ENCODE measurements at regions not wholly inside any gene's neighbourhood (a gene's known extent, or its start where the extent isn't known, plus 50 kb on each side); places are given as distances from the start of the nearest gene placed in this dataset.

DNA sequence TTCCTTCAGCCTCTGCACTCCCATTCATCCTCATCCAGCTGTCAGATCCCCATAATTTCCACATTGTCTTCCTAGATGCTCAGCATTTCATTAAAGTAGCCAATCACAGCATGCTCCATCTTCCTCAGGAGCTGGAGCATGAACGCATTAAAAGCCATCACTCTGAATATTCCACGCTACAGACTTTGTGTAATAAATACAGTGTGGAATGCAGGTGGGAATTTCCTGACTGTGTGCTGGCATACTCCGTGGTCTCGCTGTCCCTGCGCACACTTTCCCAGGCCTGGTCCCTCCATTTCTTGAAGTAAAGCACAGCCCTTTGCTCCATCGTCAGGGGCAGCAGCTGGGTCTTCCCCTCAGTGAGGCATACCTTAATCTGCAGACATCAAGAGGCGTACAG lies 123.7 kb upstream of the NCK2 start:
- DNase-seq (ENCODE audit: low read depth), result no peak

DNA sequence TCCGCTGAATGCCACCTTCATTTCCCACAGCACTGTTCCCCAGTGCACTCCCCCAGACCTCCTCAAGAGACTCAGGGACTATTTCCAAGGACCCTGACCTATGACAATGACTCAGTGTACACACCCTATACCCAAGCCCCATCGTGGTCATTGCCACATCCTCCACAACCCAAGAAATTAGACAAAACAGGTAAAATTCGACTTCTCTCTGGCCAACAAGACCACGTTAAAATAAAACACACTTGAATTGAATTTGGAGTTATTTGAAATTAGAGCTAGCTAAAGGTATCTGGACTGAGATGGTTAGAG lies 126.4 kb upstream of the NCK2 start:
- DNase-seq (ENCODE audit: low read depth), result no peak

DNA sequence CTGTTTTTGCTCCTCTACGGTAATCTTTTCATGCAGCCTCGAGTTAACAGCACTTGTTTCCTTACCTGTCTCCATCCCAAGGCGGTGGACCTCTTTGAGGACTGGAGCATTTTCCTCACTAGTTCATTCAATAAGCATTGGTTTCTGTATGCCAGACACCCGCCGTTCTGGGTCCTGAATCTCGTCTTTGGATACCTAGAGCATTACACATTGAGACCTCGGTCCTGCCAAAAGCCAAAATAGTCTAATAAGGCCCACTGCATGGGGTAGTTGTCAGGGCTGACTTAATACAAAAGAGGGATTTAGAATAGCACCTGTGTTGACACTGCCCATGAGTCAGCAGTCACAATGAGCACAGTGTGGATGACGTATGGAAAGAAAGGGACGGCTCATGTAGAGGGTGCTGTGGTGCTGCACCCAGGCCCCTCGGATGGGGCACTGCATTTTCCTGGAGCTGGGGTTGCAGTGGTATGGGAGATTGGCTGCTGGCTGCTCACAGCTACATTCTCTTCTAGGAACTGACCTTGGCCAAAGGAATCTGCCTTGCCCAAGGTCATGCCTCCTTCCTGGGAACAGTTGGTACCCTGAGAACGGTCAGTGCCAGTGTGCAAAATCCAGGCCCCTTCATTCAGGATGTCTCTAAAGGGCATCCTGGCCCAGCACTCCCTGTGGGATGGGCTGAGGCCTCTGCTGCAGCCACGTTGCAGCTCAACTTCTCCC lies 126.9 kb upstream of the NCK2 start:
- no peak for DNase-seq (ENCODE audit: low read depth)

DNA sequence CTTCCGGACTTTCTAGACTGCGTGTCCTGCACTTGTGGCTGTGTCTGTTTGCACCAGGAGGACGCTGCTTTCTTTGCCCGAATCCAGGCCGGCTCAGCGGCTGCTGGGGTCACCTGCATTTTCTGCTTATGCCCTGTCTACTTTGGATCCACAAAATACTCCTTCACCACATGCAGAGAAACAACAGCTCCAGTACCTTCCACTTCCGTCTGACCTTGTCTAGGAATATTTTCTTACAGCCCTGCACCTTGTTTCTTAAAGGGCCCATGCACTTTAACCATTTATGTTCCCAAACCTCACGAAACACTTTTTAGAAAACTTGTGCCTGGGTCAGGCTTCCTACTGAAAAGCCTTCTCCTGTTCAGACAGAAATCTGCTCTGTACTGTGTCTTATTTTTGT lies 129.4 kb upstream of the NCK2 start:
- no peak for DNase-seq (ENCODE audit: low read depth)

DNA sequence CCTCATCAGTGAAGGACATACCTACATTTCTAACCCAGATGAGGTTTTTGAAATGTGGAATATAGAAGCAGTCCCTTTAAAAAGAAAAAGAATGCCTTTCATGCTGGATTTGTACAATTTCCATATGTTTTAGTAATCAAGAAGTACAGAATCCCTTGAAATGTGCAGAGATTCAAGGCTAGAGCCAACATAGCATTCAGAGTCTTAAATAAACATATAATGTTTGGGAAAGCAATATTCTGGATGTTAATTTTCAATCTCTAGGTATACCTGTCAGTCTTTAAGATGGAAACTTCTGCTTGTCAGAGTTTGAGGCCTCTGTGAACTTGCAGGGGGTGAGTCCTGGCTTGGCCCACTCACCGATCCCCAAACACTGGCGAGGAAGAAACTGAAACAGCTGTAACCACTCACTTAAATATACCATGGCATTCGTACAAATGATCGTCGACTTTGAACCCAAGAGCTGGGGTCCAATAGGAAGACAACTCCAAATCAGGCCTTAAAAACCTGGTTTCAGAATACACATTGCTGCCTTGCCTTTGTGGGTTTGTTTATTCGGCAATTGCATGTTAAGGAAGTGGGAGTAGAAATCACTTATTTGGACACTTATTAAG lies 132.8 kb upstream of the NCK2 start:
- no peak for DNase-seq (ENCODE audit: low read depth)

DNA sequence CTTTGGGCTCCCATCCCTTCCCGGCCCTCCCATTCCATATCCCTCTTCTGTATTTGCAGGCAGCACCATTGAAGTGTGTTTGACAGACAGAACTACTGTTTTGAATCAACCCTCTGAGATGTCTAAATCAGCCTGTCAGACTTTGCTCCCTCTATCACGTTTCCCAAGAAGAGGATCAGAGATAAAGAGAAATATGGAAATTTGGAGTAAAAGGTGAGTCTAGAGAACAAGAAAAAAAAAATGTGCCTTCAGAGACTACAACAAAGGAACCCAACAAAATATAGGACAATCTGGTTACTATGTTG lies 133.4 kb upstream of the NCK2 start:
- no peak for DNase-seq (ENCODE audit: low read depth)

DNA sequence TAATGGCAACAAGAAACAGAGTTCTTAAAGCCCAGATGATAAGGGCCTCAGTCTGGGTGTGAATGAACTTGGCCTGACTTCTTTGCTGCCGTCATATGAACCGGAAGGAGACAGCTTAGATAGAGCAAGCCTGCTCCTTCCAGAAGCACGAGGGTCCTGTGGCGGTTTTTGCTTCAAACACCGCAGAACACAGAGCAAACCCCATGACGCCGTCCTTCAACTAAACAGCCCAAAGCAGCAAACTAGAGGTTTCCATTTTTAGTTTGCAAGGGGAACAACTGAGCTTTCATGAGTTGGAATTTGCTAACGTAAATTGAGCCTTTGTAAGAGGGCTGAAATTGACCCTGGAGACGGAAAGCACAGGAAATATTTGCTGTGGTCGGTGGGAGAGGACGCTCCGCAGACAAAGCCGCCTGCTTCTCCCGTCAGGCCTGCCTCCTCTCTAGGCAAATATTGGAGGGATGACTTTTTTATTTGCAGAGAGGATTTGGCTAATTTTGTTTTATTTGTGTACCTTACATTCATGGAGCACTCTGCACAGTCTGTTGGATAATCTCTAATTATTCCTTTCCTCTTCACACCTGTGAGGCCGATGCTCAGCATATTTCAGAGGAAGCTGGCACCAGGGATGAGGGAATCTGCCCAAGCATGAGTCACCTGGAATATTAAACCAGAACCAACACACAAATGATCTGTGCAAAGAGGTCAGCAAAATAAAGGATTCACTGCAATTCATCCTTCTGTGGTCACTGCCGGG lies 134.0 kb upstream of the NCK2 start:
- DNase-seq (ENCODE audit: low read depth), result no peak

DNA sequence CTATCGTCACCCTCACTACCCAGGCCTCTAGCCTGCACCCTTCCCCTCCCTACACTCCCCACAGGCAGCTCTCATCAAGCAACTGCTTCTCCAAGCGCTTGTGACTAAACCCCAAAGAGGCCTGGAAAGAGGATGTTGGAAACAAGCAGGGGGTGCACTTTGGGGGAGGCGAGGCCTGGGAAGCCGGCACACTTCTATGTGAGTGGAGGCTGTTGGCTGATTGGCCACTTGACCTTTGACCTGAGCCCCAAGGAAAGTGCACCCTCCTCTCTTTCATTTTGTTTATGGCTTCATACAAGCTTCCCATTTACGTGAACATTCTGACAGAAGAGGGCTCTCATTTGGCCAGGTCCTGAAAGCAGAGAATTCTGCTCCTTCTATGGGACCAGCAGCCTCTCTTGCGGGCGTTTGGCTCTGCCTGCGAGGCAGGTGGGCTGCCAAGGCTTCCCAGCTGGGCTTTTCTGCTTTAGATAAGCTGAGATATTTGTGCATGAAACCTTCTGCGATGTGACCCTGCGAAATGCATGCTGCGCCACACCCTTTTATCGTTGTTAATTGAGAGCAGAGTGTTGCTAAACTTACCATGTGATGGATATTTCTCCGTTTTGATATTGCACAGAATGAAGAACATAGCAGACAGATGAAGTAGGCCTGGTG lies 134.8 kb upstream of the NCK2 start:
- DNase-seq (ENCODE audit: low read depth), result no peak

DNA sequence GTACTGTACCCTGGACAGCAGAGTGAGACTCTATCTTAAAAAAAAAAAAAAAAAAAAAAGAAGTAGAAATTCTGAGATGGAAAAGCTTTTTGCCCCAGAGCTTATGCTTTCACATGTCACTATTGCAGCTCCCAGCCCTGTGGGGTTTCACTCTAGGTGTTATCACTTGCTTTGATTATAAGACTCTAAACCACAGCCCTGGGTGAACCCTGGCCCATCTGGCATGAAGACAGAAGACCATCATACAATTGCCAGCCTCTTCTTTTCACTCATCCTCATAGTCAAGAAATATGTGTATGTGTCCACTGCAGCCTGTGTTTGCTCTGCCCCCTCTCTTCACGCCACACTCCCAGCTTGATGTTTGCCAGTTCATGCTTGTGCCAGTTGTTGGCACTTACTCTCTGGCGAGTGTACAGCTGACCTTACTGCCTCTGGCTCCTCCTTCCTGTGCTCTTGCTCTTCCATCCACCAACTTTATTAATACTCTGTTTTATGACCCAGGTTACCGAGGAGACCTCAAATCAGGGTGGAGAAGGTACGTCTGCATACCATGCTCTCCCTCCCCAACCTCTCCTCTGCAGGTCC lies 136.7 kb upstream of the NCK2 start:
- no peak for DNase-seq (ENCODE audit: low read depth)

DNA sequence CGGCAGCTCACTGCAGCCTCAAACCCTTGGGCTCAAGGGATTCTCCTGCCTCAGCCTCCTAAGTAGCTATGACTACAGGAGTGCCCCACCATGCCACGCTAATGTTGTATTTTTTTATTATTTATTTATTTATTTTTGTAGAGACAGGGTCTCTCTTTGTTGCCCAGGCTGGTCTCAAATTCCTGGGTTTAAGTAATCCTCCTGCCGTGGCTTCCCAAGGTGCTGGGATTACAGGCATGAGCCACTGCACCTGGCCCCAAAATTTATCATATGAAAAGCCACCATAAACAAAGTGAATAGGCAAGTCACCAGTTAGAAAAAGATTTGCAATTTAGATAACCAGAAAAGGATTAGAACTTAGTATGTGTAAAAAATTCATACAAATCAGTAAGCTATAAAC lies 138.6 kb upstream of the NCK2 start:
- no peak for DNase-seq (ENCODE audit: low read depth)

DNA sequence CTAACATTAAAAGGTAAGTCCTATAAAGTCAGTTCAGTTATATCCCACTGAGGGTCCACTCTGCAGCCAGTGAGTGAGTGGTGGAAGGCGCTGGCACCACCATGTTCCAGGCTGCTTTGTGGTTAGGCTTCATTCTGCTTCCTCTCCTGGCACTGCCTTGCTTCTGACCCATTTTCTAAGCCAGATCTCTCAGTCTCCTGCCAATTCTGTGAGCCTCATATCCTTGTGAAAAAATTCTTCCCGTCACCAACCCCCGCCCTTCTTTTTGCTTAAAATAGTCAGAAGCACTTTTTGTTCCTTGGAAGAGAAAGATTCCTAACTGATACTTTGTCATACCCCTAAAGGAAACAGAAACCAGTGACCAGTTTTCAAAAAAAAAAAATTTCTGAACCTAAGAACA lies 139.8 kb upstream of the NCK2 start:
- DNase-seq (ENCODE audit: low read depth), result peak; percentile 20

DNA sequence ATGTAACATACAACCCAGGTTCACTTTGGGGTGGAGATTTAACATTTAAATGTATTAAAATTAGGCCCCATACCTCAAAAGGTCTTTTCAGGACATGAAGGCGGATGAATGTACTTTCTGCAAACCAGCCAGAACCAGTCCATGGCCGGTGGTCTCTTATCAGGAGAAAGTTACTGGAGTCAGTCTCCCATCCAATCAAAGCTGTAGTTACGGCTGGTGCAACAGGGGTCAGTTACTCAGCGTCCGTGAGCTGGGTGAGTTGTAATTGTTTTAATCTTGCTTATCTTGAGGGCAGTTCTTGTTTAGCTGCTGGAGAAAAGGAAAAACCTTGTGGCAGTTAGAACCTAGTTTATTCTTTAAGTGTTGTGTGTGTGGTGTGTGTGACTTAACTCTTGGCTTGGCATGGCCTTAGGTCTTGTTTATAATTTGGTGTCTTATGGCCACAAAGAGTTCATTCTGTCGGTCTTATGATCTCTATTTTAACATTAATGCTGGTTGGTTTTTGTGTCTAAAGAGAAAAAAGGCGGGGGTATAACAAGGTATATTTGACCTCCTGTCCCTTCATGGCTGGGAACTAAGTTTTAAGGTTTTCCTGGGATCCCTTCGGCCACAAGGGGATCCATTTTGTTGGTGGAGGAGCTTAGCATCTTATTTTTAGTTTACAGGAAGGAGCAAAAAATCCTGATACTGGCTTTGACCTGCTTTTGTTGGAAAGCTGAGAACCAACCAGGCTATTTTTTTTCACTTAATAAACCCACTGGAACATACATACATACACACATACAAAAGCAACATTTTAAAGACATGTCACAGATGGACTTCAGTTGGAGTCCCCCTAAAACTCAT lies 143.5 kb upstream of the NCK2 start:
- DNase-seq (ENCODE audit: low read depth), result no peak

DNA sequence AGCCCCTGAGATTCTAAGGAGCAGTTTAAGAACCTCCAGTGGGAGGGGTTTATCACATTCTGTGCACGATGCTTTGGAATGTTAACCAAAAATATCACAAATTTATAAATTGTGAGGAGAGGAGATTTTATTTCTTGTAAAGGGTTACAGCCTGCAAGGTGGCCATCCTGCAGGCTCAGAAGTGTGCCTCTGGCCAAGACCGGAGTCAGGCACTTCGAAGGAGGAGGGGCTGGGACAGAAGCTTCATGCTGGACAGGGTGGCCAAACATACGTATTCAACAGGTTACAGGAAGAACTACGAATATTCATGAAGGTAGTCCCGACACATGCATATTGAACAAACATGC lies 144.1 kb upstream of the NCK2 start:
- no peak for DNase-seq (ENCODE audit: low read depth)

DNA sequence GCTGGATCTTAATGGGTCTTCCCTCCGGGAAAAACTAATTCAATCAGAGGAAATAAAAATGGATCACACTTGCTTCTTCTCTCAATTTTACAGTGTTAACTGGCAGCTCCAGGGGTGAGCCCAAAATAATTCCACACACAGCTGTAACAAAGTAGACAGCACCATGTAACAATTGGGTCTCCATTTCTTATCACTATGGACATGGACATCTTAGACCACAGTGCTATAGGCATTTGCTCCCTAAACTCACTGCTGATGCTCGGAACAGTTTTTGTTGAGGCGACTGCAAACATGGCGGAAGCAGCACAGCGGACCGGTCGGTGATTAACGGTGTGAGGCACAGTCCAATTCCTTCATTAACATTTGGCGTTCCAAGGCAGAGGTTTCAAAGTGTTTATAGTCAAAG lies 144.7 kb upstream of the NCK2 start:
- DNase-seq (ENCODE audit: low read depth), result no peak

DNA sequence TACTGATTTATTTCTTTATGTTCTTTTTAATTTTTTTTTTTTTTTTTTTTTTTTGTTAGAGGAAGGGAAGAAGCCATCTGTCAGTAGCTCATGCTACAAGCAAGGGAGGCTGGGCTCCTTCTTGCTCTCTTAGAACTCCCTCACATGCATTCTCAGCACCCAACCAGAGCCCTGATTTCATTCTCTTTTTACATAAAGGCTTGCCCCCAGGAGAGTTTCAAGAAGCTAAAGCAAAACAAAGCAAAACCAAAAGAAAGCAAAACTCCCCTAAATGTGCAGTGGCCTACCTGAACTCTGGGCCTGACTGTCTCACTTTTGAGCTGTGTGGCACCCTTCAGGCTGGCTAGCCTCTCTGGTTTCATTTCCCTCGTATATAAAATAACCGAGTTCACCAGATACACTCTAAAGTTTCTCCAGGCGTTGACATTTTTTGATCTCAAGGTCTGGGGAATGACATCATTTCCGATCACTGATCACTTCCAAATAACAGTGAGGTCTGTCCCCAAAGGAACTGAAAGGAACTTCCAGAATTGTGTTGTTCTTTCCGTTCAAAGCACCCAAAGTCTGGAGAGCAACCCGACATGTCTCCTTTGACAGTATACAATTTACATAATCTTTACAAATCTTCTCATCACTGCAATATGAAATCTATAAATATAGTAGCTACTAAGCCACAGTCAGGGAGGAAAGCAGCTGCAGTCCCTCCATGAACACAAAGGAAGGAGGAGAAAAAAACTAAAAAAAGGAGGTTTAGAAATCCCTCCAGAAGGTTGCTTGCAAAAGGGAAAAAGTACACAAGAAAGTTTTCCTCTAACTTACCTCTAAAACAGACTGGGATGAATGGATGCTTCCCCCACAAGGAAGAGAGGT lies 145.6 kb upstream of the NCK2 start:
- no peak for DNase-seq (ENCODE audit: low read depth)

DNA sequence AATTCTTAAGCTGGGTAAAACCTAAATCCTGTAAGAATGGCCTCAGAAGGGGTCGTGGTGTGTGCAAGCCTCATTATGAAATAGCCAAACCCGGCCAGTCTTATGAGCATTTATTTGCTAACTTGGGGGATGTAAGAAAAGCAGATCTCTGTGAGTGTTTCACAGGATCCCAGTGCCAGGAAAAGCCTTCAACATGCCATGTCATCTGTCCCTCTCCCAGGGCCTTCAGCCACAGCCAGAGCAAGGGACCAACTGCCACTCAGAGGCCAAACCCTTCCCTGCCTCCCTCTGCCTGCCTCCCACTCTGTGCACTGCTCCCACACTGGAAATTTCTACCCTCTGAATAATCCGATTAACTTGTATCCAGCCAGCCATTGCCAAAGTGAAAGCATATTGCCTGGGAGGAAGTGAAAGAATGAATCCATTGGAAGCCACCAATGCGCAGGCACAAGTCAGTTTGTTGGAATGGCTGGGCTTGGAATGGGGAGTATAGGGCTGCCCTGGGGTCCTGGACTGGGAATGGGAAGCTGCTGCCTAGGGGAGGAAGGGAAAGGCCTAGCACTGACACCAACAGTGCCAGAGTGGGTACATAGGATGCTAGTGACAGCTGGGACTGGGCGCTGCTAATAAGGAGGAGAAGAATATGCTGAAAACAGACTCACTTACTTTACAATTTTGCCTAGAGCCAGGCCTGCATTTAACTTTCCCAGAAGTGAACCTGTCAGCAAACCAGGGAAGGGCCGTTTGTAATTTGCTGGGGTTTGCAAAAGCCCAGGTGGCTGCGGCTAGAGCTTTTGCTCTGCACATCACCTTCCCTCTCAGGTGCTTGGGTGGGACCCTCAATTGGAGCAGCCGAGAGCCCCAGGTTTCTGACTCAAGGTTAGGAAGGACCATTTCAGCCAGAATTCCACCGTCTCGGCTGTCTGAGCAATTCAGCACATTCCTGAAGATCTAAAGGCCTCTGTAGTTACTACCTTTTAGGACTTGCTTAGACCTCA lies 146.6 kb upstream of the NCK2 start:
- no peak for DNase-seq (ENCODE audit: low read depth)

DNA sequence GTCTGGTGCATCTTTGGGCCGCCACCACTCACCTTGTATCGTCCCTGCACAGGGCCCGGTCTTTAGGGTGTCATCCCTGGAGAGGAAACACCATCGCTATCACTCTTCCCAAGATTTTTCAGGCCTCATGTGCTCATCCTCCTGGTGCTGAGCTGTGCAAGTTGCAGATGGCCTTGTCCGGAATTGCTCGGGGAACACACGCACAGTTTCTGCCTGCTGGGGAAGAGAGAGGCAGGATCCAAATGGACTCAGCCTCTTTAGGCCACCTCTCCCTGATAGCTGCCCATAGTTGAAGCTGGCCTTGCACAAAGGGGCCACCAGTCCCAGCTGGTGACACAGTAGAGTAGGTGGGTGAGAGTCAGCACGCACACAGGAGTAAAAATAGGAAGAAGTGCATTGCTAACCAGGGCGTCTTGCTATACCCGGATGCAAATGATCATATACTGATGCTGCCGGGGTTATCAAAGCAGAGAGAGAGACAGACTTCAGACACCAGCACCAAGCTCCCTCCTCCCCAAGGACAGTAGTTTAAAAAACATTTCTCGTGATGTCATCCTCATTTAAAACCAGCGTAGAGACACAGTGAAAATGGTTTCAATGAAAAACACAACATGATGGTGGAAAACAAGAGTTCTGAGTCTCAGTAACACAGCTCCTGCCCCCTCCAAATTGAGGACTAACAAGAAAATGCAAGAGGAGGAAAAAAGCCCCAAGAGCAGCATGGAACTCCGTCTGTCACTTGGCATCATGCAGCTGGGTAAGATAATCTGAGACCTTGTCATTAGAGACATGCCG lies 147.5 kb upstream of the NCK2 start:
- DNase-seq (ENCODE audit: low read depth), result no peak

DNA sequence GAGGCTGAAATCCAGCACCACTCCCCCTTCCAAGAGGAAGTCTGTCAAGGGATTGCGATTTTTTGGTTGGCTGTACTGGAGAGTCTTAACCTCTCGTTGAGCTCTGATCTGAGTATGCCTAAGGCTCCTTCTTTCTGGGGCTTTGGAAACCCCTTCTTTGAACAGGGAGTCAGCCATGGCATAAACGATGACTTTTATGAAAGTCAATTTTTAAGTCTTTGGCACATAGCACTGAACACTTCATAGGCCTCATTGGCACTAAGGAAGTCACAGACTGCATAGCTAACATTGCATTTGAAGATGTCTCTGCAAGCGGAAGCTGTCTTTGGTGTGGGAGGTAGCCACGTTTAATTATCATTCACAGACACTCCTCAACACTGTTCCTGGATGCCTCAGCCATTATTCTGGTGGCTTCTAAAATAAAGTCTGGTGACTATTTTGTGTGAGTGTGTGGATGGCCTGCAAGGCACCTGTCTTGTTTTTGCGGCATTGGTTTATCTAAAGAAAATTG lies 148.2 kb upstream of the NCK2 start:
- DNase-seq (ENCODE audit: low read depth), result no peak

DNA sequence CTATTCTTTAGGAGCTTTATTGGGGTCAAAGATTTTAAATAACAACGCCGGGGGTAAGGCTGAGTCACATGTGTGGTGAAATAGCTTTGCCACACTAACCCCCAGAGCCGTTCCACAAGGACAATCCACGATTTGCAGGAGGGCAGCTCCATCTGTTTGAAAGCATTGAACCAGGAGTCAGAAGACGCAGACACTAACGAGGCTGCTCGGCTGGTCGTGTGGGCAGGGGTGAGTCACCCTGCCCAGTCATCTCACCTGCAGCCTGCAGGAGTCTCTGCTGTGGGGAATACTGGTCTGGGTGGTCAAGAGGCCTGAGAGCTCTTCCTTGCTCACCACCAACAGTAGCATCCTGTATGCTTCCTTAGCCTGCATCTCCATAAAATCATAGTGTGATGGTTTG lies 149.2 kb upstream of the NCK2 start:
- no peak for DNase-seq (ENCODE audit: low read depth)
